ENCODE measurements at regions not wholly inside any gene's neighbourhood (a gene's known extent, or its start where the extent isn't known, plus 50 kb on each side); places are given as distances from the start of the nearest gene placed in this dataset.

- no peaks in the 10 kb centered on the region for H3K79me2 ChIP-seq (ENCODE audit: insufficient read depth)
- H3K9me2 ChIP-seq (ENCODE audit: insufficient read depth) = no peaks in the 10 kb centered on the region
- no peak overlapping the region for H3K27ac ChIP-seq
- H3F3A ChIP-seq (ENCODE audit: insufficient read depth) = no peaks in the 10 kb centered on the region
- no peaks in the 10 kb centered on the region for H4K20me1 ChIP-seq (ENCODE audit: insufficient read depth)
- H2AFZ ChIP-seq = no peak overlapping the region
- no peak overlapping the region for H3K4me2 ChIP-seq (ENCODE audit: unreplicated experiment)
- no peaks in the 10 kb centered on the region for H3K9me3 ChIP-seq (ENCODE audit: low read depth)
- in situ Hi-C loops (cut with MboI) = no loop called here
- H3K4me1 ChIP-seq (ENCODE audit: insufficient read depth) = peaks cover 8% of the 10 kb centered on the region
- no peak overlapping the region for H3K9ac ChIP-seq
- no peak for DNase-seq
- no peak overlapping the region for H3K4me3 ChIP-seq
- TF ChIP-seq EZH2 (IDR thresholded peaks at IDR 0.05; ENCODE audit: insufficient read depth, poor library complexity, severe bottlenecking) (no peak), EZH2phosphoT487 (IDR thresholded peaks at IDR 0.05; ENCODE audit: insufficient read depth, low read depth) (no peak)
- no peaks in the 10 kb centered on the region for H3K36me3 ChIP-seq (ENCODE audit: low read depth)
- 81 to 87% methylated on average over 2 of the region's 2 CpGs for WGBS, 2 experiments (ENCODE audit: low coverage in 1 of 2, low lambda C conversion rate in 2 of 2, missing lambda C conversion rate in 2 of 2)
- H3K27me3 ChIP-seq (replicated peaks; ENCODE audit: insufficient read depth) = no peaks in the 10 kb centered on the region
Observed at GRCh38 chr1:221074332-221074731, 195.1 kb downstream of the HLX start.

- H3K9me3 ChIP-seq (ENCODE audit: low read depth) = no peaks in the 10 kb centered on the region
- no peak overlapping the region for H3K9ac ChIP-seq
- TF ChIP-seq EZH2 (IDR thresholded peaks at IDR 0.05; ENCODE audit: insufficient read depth, poor library complexity, severe bottlenecking) (no peak), EZH2phosphoT487 (IDR thresholded peaks at IDR 0.05; ENCODE audit: insufficient read depth, low read depth) (no peak)
- no peaks in the 10 kb centered on the region for H3F3A ChIP-seq (ENCODE audit: insufficient read depth)
- peaks cover 8% of the 10 kb centered on the region for H3K4me1 ChIP-seq (ENCODE audit: insufficient read depth)
- no peak overlapping the region for H3K4me2 ChIP-seq (ENCODE audit: unreplicated experiment)
- no peak overlapping the region for H3K4me3 ChIP-seq
- no peak for DNase-seq
- WGBS, 2 experiments (ENCODE audit: low coverage in 1 of 2, low lambda C conversion rate in 2 of 2, missing lambda C conversion rate in 2 of 2) = 41 to 46% methylated on average over 3 of the region's 3 CpGs
- no peaks in the 10 kb centered on the region for H4K20me1 ChIP-seq (ENCODE audit: insufficient read depth)
- H3K36me3 ChIP-seq (ENCODE audit: low read depth) = no peaks in the 10 kb centered on the region
- no peak overlapping the region for H2AFZ ChIP-seq
- in situ Hi-C loops (cut with MboI) = no loop called here
- H3K79me2 ChIP-seq (ENCODE audit: insufficient read depth) = no peaks in the 10 kb centered on the region
- H3K9me2 ChIP-seq (ENCODE audit: insufficient read depth) = no peaks in the 10 kb centered on the region
- no peak overlapping the region for H3K27ac ChIP-seq
- H3K27me3 ChIP-seq (replicated peaks; ENCODE audit: insufficient read depth) = no peaks in the 10 kb centered on the region
Observed at GRCh38 chr1:221075911-221076310, 196.7 kb downstream of the HLX start.

- Histone ChIP-seq H3K9me3 (ENCODE audit: low read depth) (no peaks in the 10 kb centered on the region), H4K20me1 (ENCODE audit: insufficient read depth) (no peaks in the 10 kb centered on the region), H3F3A (ENCODE audit: insufficient read depth) (no peaks in the 10 kb centered on the region), H3K4me3 (no peak overlapping the region), H3K9me2 (ENCODE audit: insufficient read depth) (no peaks in the 10 kb centered on the region), H3K27ac (no peak overlapping the region), H2AFZ (no peak overlapping the region), H3K4me1 (ENCODE audit: insufficient read depth) (peaks cover 8% of the 10 kb centered on the region), H3K27me3 (replicated peaks; ENCODE audit: insufficient read depth) (no peaks in the 10 kb centered on the region), H3K9ac (no peak overlapping the region), H3K4me2 (ENCODE audit: unreplicated experiment) (no peak overlapping the region), H3K36me3 (ENCODE audit: low read depth) (no peaks in the 10 kb centered on the region), H3K79me2 (ENCODE audit: insufficient read depth) (no peaks in the 10 kb centered on the region)
- in situ Hi-C loops (cut with MboI) = no loop called here
- DNase-seq = peak; percentile 9
- 76 to 83% methylated on average over 3 of the region's 3 CpGs for WGBS, 2 experiments (ENCODE audit: low coverage in 1 of 2, low lambda C conversion rate in 2 of 2, missing lambda C conversion rate in 2 of 2)
- TF ChIP-seq EZH2phosphoT487 (IDR thresholded peaks at IDR 0.05; ENCODE audit: insufficient read depth, low read depth) (no peak), EZH2 (IDR thresholded peaks at IDR 0.05; ENCODE audit: insufficient read depth, poor library complexity, severe bottlenecking) (no peak)
Observed at GRCh38 chr1:221076391-221076811, 197.2 kb downstream of the HLX start.

GRCh38 chr1:221078260-221078965, 199.2 kb downstream of the HLX start:
- H3K27ac ChIP-seq = no peak overlapping the region
- no peaks in the 10 kb centered on the region for H3F3A ChIP-seq (ENCODE audit: insufficient read depth)
- WGBS, 2 experiments (ENCODE audit: low coverage in 1 of 2, low lambda C conversion rate in 2 of 2, missing lambda C conversion rate in 2 of 2) = 96 to 100% methylated on average over 1 of the region's 1 CpG
- H4K20me1 ChIP-seq (ENCODE audit: insufficient read depth) = no peaks in the 10 kb centered on the region
- H2AFZ ChIP-seq = no peak overlapping the region
- TF ChIP-seq EZH2 (IDR thresholded peaks at IDR 0.05; ENCODE audit: insufficient read depth, poor library complexity, severe bottlenecking) (no peak), EZH2phosphoT487 (IDR thresholded peaks at IDR 0.05; ENCODE audit: insufficient read depth, low read depth) (no peak)
- H3K9ac ChIP-seq = no peak overlapping the region
- no peaks in the 10 kb centered on the region for H3K9me3 ChIP-seq (ENCODE audit: low read depth)
- H3K4me3 ChIP-seq = no peak overlapping the region
- peaks cover 8% of the 10 kb centered on the region for H3K4me1 ChIP-seq (ENCODE audit: insufficient read depth)
- H3K36me3 ChIP-seq (ENCODE audit: low read depth) = no peaks in the 10 kb centered on the region
- in situ Hi-C loops (cut with MboI) = no loop called here
- H3K79me2 ChIP-seq (ENCODE audit: insufficient read depth) = no peaks in the 10 kb centered on the region
- no peaks in the 10 kb centered on the region for H3K9me2 ChIP-seq (ENCODE audit: insufficient read depth)
- no peak overlapping the region for H3K4me2 ChIP-seq (ENCODE audit: unreplicated experiment)
- peak; percentile 39 for DNase-seq
- no peaks in the 10 kb centered on the region for H3K27me3 ChIP-seq (replicated peaks; ENCODE audit: insufficient read depth)
